ENCODE measurements at regions not wholly inside any gene's neighbourhood (a gene's known extent, or its start where the extent isn't known, plus 50 kb on each side); places are given as distances from the start of the nearest gene placed in this dataset.

DNA sequence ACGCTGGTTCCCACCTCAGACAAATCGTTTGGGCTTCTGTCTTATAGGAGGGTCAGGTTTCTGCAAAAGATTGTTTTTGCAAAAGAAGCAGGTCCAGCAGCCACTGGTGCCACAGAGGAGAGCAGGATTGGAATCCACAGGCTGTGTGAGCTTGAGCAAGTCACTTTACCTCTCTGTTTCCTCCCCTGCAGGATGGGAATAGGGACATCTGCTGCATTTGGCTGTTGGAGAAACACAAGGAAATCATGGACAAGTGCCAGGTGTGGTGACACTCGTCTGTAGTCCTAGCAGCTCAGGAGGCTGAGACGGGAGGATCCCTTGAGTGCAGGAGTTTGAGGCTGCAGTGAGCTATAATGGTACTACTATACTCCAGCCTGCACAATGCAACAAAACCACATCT lies 422.6 kb downstream of the MN1 start:
- Histone ChIP-seq H3K27ac (ENCODE audit: low read depth, low read length) (no peak overlapping the region), H3K4ac (ENCODE audit: low read depth, low read length) (no peak overlapping the region), H3K56ac (ENCODE audit: low read length) (no peak overlapping the region), H3K9ac (ENCODE audit: low read length) (no peak overlapping the region), H3K4me3 (ENCODE audit: low read length) (no peak overlapping the region), H3K18ac (ENCODE audit: low read length) (no peak overlapping the region), H3K27me3 (ENCODE audit: insufficient read depth, low read length, poor library complexity) (no peaks in the 10 kb centered on the region), H3K79me2 (ENCODE audit: control insufficient read depth, insufficient read depth, low read length) (no peaks in the 10 kb centered on the region), H2BK5ac (ENCODE audit: low read length) (no peak overlapping the region), H3K23ac (ENCODE audit: low read length) (no peak overlapping the region), H3K36me3 (ENCODE audit: control insufficient read depth, insufficient read depth, low read length) (no peaks in the 10 kb centered on the region), H2AK5ac (ENCODE audit: low read length) (no peak overlapping the region), H4K8ac (ENCODE audit: low read depth, low read length) (no peak overlapping the region), H3K4me1 (ENCODE audit: control insufficient read depth, low read depth, low read length) (no peaks in the 10 kb centered on the region), H3K4me2 (ENCODE audit: low read length) (no peak overlapping the region), H4K5ac (ENCODE audit: low read length) (no peak overlapping the region), H3K79me1 (ENCODE audit: low read length) (no peaks in the 10 kb centered on the region), H2BK120ac (ENCODE audit: low read depth, low read length) (no peak overlapping the region), H2BK15ac (replicated peaks; ENCODE audit: low read depth) (no peak overlapping the region)
- DNase-seq = no peak
- WGBS (ENCODE audit: extremely low coverage, insufficient coverage, low lambda C conversion rate) = no CpG with 5 or more reads among the region's 4 CpGs

DNA sequence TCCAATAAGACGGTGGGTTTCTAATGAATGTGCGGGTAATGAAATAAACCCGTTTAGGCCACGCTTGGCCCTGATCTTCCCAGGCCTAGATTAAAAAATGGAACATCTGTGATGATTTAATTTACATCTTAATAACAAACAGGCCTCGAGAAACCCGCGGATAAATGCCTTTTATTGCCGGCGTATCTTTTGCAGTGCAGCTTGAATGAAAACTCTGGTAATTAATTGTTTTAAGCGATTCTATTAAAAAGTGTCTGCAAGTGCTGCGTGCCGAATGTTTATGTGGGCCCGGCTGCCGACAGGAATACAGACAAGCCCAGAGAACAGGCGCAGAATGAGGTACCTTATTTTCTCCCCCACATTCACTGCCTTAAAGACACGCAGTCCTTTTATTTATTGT lies 420.7 kb downstream of the MN1 start:
- no peak overlapping the region for H3K9ac ChIP-seq (ENCODE audit: low read length)
- no peak overlapping the region for H3K23ac ChIP-seq (ENCODE audit: low read length)
- H3K4me2 ChIP-seq (ENCODE audit: low read length) = no peak overlapping the region
- no peak overlapping the region for H2BK15ac ChIP-seq (replicated peaks; ENCODE audit: low read depth)
- no peaks in the 10 kb centered on the region for H3K79me2 ChIP-seq (ENCODE audit: control insufficient read depth, insufficient read depth, low read length)
- no peak overlapping the region for H2BK5ac ChIP-seq (ENCODE audit: low read length)
- no peak overlapping the region for H4K8ac ChIP-seq (ENCODE audit: low read depth, low read length)
- no peak overlapping the region for H3K56ac ChIP-seq (ENCODE audit: low read length)
- no peaks in the 10 kb centered on the region for H3K36me3 ChIP-seq (ENCODE audit: control insufficient read depth, insufficient read depth, low read length)
- no peak overlapping the region for H2AK5ac ChIP-seq (ENCODE audit: low read length)
- no peak overlapping the region for H2BK120ac ChIP-seq (ENCODE audit: low read depth, low read length)
- H3K4ac ChIP-seq (ENCODE audit: low read depth, low read length) = no peak overlapping the region
- H3K79me1 ChIP-seq (ENCODE audit: low read length) = no peaks in the 10 kb centered on the region
- WGBS (ENCODE audit: extremely low coverage, insufficient coverage, low lambda C conversion rate) = no CpG with 5 or more reads among the region's 16 CpGs
- no peak overlapping the region for H3K18ac ChIP-seq (ENCODE audit: low read length)
- no peak overlapping the region for H3K27ac ChIP-seq (ENCODE audit: low read depth, low read length)
- H4K5ac ChIP-seq (ENCODE audit: low read length) = no peak overlapping the region
- no peaks in the 10 kb centered on the region for H3K27me3 ChIP-seq (ENCODE audit: insufficient read depth, low read length, poor library complexity)
- no peaks in the 10 kb centered on the region for H3K4me1 ChIP-seq (ENCODE audit: control insufficient read depth, low read depth, low read length)
- no peak for DNase-seq
- H3K4me3 ChIP-seq (ENCODE audit: low read length) = no peak overlapping the region

DNA sequence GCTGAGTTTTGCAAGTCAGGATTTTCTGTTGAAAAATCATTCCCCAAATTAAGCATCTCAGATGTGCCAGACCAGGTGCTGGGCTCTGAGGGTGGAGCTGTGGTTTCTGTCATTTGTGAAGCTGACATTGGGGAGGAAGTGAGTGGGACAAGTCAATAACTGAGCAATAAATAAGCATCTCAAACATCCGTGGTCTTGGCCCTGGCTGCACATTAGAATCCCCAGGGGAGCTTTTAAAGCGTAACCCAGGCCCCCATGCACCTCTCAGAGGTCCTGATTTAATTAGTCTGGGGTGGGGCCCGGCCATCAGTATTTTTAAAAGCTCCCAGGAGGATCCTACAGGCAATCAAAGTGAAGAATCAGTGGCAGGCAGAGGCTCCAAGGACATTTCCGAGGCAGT lies 420.0 kb downstream of the MN1 start:
- H3K23ac ChIP-seq (ENCODE audit: low read length) = no peak overlapping the region
- H3K4me2 ChIP-seq (ENCODE audit: low read length) = no peak overlapping the region
- no peak overlapping the region for H2BK120ac ChIP-seq (ENCODE audit: low read depth, low read length)
- no peak overlapping the region for H3K4ac ChIP-seq (ENCODE audit: low read depth, low read length)
- H3K56ac ChIP-seq (ENCODE audit: low read length) = no peak overlapping the region
- no peak overlapping the region for H4K8ac ChIP-seq (ENCODE audit: low read depth, low read length)
- no peak overlapping the region for H3K4me3 ChIP-seq (ENCODE audit: low read length)
- no peaks in the 10 kb centered on the region for H3K27me3 ChIP-seq (ENCODE audit: insufficient read depth, low read length, poor library complexity)
- H3K27ac ChIP-seq (ENCODE audit: low read depth, low read length) = no peak overlapping the region
- no peak overlapping the region for H4K5ac ChIP-seq (ENCODE audit: low read length)
- H2BK5ac ChIP-seq (ENCODE audit: low read length) = no peak overlapping the region
- no peak overlapping the region for H2BK15ac ChIP-seq (replicated peaks; ENCODE audit: low read depth)
- no peaks in the 10 kb centered on the region for H3K79me1 ChIP-seq (ENCODE audit: low read length)
- DNase-seq = no peak
- H3K79me2 ChIP-seq (ENCODE audit: control insufficient read depth, insufficient read depth, low read length) = no peaks in the 10 kb centered on the region
- no peak overlapping the region for H3K18ac ChIP-seq (ENCODE audit: low read length)
- H3K36me3 ChIP-seq (ENCODE audit: control insufficient read depth, insufficient read depth, low read length) = no peaks in the 10 kb centered on the region
- no peak overlapping the region for H2AK5ac ChIP-seq (ENCODE audit: low read length)
- H3K4me1 ChIP-seq (ENCODE audit: control insufficient read depth, low read depth, low read length) = no peaks in the 10 kb centered on the region
- WGBS (ENCODE audit: extremely low coverage, insufficient coverage, low lambda C conversion rate) = no CpG with 5 or more reads among the region's 4 CpGs
- no peak overlapping the region for H3K9ac ChIP-seq (ENCODE audit: low read length)

DNA sequence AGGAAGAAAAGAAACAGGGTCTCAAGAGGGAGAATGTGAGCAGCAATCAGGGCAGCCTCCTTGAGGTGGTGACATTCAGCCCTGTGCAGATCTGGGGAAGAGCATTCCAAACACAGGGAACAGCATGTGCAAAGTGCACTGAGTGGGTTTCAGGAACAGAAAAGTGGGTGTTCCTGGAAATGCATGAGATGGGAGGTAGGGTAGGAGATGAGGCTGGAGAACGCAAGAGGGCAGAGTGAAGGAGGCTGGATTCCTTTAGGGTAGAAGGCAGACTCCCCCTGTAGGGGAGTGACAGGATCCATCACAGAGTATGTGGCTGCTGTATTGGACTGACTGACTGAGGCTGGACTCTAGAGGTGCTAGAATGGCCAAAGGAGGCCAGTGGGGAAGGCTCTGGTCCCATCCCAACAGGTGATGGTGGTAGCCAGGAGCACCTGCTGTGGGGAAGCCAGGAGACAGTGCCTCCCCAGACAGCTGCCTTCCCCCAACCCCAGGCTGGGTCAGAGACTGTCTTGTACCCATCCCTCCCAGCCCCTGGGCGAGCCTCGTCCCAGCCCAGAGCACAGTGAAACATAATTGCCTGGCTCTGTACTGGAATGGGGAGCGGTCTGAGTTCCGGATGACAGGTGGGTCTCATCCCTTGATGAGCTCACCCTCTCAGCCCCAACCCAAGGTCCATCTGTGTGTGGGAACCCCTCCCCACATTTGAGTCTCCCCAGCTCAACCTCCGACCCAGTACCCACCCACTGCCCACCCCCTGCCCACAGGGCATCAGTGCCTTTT lies 419.4 kb downstream of the MN1 start:
- H3K9ac ChIP-seq (ENCODE audit: low read length) = no peak overlapping the region
- no peaks in the 10 kb centered on the region for H3K79me2 ChIP-seq (ENCODE audit: control insufficient read depth, insufficient read depth, low read length)
- H3K36me3 ChIP-seq (ENCODE audit: control insufficient read depth, insufficient read depth, low read length) = no peaks in the 10 kb centered on the region
- H3K4ac ChIP-seq (ENCODE audit: low read depth, low read length) = no peak overlapping the region
- no peak overlapping the region for H3K18ac ChIP-seq (ENCODE audit: low read length)
- H2BK120ac ChIP-seq (ENCODE audit: low read depth, low read length) = no peak overlapping the region
- H3K4me2 ChIP-seq (ENCODE audit: low read length) = no peak overlapping the region
- peak; percentile 67 for DNase-seq
- H3K56ac ChIP-seq (ENCODE audit: low read length) = no peak overlapping the region
- H3K79me1 ChIP-seq (ENCODE audit: low read length) = no peaks in the 10 kb centered on the region
- no peak overlapping the region for H3K4me3 ChIP-seq (ENCODE audit: low read length)
- H4K5ac ChIP-seq (ENCODE audit: low read length) = no peak overlapping the region
- H3K27ac ChIP-seq (ENCODE audit: low read depth, low read length) = no peak overlapping the region
- H2BK15ac ChIP-seq (replicated peaks; ENCODE audit: low read depth) = no peak overlapping the region
- H2AK5ac ChIP-seq (ENCODE audit: low read length) = no peak overlapping the region
- no peak overlapping the region for H3K23ac ChIP-seq (ENCODE audit: low read length)
- no peaks in the 10 kb centered on the region for H3K27me3 ChIP-seq (ENCODE audit: insufficient read depth, low read length, poor library complexity)
- no peak overlapping the region for H4K8ac ChIP-seq (ENCODE audit: low read depth, low read length)
- no peak overlapping the region for H2BK5ac ChIP-seq (ENCODE audit: low read length)
- WGBS (ENCODE audit: extremely low coverage, insufficient coverage, low lambda C conversion rate) = no CpG with 5 or more reads among the region's 6 CpGs
- no peaks in the 10 kb centered on the region for H3K4me1 ChIP-seq (ENCODE audit: control insufficient read depth, low read depth, low read length)

DNA sequence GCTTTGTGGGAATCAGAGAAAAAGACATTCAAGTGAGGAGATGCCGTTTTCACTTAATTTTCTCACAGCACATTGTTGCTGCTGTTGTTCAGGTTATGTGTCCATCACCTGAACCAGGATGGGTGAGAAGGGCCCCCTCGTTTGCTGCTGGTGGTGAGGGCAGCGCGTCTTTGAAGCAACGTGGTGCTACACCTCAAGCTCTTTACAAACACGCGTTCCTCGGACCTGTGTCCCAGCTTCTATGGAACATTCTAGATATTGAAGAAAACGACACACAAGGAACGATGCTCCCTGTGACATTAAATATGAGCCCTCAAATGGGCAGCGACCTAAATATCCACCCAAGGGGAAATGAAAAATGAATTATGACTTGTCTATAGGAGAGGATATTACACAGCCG lies 418.6 kb downstream of the MN1 start:
- Histone ChIP-seq H2BK120ac (ENCODE audit: low read depth, low read length) (no peak overlapping the region), H3K18ac (ENCODE audit: low read length) (no peak overlapping the region), H3K4ac (ENCODE audit: low read depth, low read length) (no peak overlapping the region), H3K4me1 (ENCODE audit: control insufficient read depth, low read depth, low read length) (no peaks in the 10 kb centered on the region), H2BK5ac (ENCODE audit: low read length) (no peak overlapping the region), H4K8ac (ENCODE audit: low read depth, low read length) (no peak overlapping the region), H3K4me2 (ENCODE audit: low read length) (no peak overlapping the region), H3K9ac (ENCODE audit: low read length) (no peak overlapping the region), H3K79me1 (ENCODE audit: low read length) (no peaks in the 10 kb centered on the region), H3K36me3 (ENCODE audit: control insufficient read depth, insufficient read depth, low read length) (no peaks in the 10 kb centered on the region), H3K4me3 (ENCODE audit: low read length) (no peak overlapping the region), H3K27ac (ENCODE audit: low read depth, low read length) (no peak overlapping the region), H3K56ac (ENCODE audit: low read length) (no peak overlapping the region), H4K5ac (ENCODE audit: low read length) (no peak overlapping the region), H2BK15ac (replicated peaks; ENCODE audit: low read depth) (no peak overlapping the region), H3K79me2 (ENCODE audit: control insufficient read depth, insufficient read depth, low read length) (no peaks in the 10 kb centered on the region), H3K23ac (ENCODE audit: low read length) (no peak overlapping the region), H3K27me3 (ENCODE audit: insufficient read depth, low read length, poor library complexity) (no peaks in the 10 kb centered on the region), H2AK5ac (ENCODE audit: low read length) (no peak overlapping the region)
- no CpG with 5 or more reads among the region's 12 CpGs for WGBS (ENCODE audit: extremely low coverage, insufficient coverage, low lambda C conversion rate)
- DNase-seq = no peak

DNA sequence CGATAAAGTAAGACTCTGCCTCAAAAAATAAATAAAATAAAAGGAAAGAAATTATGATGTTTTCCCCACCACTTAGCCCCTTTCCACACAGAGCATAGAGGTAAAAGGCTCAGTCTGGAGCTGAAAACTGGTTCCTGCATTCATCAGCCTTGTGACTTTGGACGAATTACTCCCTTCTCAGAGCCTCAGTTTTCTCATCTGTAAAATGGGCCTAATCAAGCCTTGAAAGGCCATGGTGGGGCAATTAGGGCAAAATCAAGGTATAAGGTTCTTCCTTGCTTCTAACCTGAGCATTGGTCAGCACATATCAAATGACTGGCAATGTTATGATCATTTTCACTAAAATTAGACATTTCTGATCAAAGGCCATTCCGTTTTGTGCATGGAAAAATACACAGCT lies 417.7 kb downstream of the MN1 start:
- no peak overlapping the region for H2BK15ac ChIP-seq (replicated peaks; ENCODE audit: low read depth)
- H3K4me1 ChIP-seq (ENCODE audit: control insufficient read depth, low read depth, low read length) = no peaks in the 10 kb centered on the region

More for the DNA sequence above, 417.7 kb downstream of the MN1 start:
- Histone ChIP-seq H4K5ac (ENCODE audit: low read length) (no peak overlapping the region), H3K79me1 (ENCODE audit: low read length) (no peaks in the 10 kb centered on the region), H3K27me3 (ENCODE audit: insufficient read depth, low read length, poor library complexity) (no peaks in the 10 kb centered on the region), H3K4ac (ENCODE audit: low read depth, low read length) (no peak overlapping the region), H3K23ac (ENCODE audit: low read length) (no peak overlapping the region), H3K18ac (ENCODE audit: low read length) (no peak overlapping the region), H2BK5ac (ENCODE audit: low read length) (no peak overlapping the region), H2AK5ac (ENCODE audit: low read length) (no peak overlapping the region), H3K27ac (ENCODE audit: low read depth, low read length) (no peak overlapping the region), H3K36me3 (ENCODE audit: control insufficient read depth, insufficient read depth, low read length) (no peaks in the 10 kb centered on the region), H2BK120ac (ENCODE audit: low read depth, low read length) (no peak overlapping the region), H3K4me2 (ENCODE audit: low read length) (no peak overlapping the region), H3K9ac (ENCODE audit: low read length) (no peak overlapping the region), H3K79me2 (ENCODE audit: control insufficient read depth, insufficient read depth, low read length) (no peaks in the 10 kb centered on the region), H3K56ac (ENCODE audit: low read length) (no peak overlapping the region), H3K4me3 (ENCODE audit: low read length) (no peak overlapping the region), H4K8ac (ENCODE audit: low read depth, low read length) (no peak overlapping the region)
- WGBS (ENCODE audit: extremely low coverage, insufficient coverage, low lambda C conversion rate) = no CpG with 5 or more reads among the region's 3 CpGs
- DNase-seq = no peak

All from mesendoderm (in vitro differentiated cells).